Stomach (tissue), 8 donors: ENCODE measurements at regions not wholly inside any gene's neighbourhood (a gene's known extent, or its start where the extent isn't known, plus 50 kb on each side); places are given as distances from the start of the nearest gene placed in this dataset.
A peak's percentile ranks its signal among the peaks of the same experiment; 100 is the strongest.

Source experiments
- DNase-seq, 2 donors: peaks; one replicate each; pipeline versions ENCODE4 v3.0.0 to v3.0.0-alpha.2; 2013 to 2019
- H3K27ac ChIP-seq, 5 donors: fragments of 200-600 bp in 4 of 5; sonication (generic) in 4 of 5; one replicate each; pipeline ENCODE4 v1.5.1; 2013 to 2019; ENCODE audit warnings: mild to moderate bottlenecking in 1 of 5, moderate library complexity in 1 of 5
- H3K27me3 ChIP-seq, 3 donors: fragments of 200-600 bp; sonication (generic); one replicate each; pipeline ENCODE4 v1.5.1; 2017 to 2019; ENCODE audit warnings: mixed run types in 1 of 3
- H3K36me3 ChIP-seq, 4 donors: fragments of 200-600 bp; sonication (generic); 1 replicate in 3 of 4; 2 replicates in 1 of 4; pipeline ENCODE4 v1.5.1; 2016 to 2019
- H3K4me1 ChIP-seq, 4 donors: fragments of 200-600 bp; sonication (generic); one replicate each; pipeline ENCODE4 v1.5.1; 2016 to 2019
- H3K4me3 ChIP-seq, 4 donors: fragments of 200-600 bp; sonication (generic) in 3 of 4; one replicate each; pipeline ENCODE4 v1.5.1; 2016 to 2019; ENCODE audit warnings: mild to moderate bottlenecking in 1 of 4
- H3K9me3 ChIP-seq, 4 donors: fragments of 200-600 bp; sonication (generic); one replicate each; pipeline ENCODE4 v1.5.1; 2016 to 2019
- EP300 ChIP-seq: sonication (generic); formaldehyde crosslinking; IDR thresholded peaks from one replicate; pipeline ENCODE4 v1.6.1; 2017; ENCODE audit warnings: antibody characterized with exemption
- POLR2A ChIP-seq, 4 donors: fragments of 450-650 bp; IDR thresholded peaks; one replicate each; pipeline ENCODE4 v1.6.1; 2016; ENCODE audit warnings: antibody characterized with exemption in 4 of 4, control low read depth in 2 of 4, mild to moderate bottlenecking in 1 of 4, moderate library complexity in 1 of 4
- POLR2AphosphoS5 ChIP-seq, 3 donors: sonication (generic); formaldehyde crosslinking; IDR thresholded peaks; one replicate each; pipeline ENCODE4 v1.6.1; 2016; ENCODE audit warnings: antibody characterized with exemption in 3 of 3
- WGBS, 5 donors: extraction: QIAGEN DNeasy Blood & Tissue Kit in 3 of 5; methylation state at CpG; one replicate each; pipeline versions ENCODE4 v1.1.5 to v1.1.7; 2013 to 2018; 5-methylcytosine and 5-hydroxymethylcytosine counted together
- intact Hi-C: fragments of 100-400 bp; cut with DNase I; formaldehyde crosslinking; loops from one replicate; pipeline ENCODE4 v1.15.1; 2023; ENCODE audit warnings: low total_unique reads
- TF ChIP-seq, protein P1 (sequence below), 7 experiments: fragments of 450-650 bp in 4 of 7; fragments of 200-600 bp in 3 of 7; sonication (generic) in 3 of 7; IDR thresholded peaks; one replicate each; pipeline ENCODE4 v1.5.1; 2016 to 2019; ENCODE audit warnings: antibody characterized with exemption in 7 of 7, control low read depth in 2 of 7, mild to moderate bottlenecking in 1 of 7
- donor health status: healthy with polysubstance abuse.
- donor health status: Bipolar disorder and iron deficiency.
- donor health status: healthy.

DNA sequence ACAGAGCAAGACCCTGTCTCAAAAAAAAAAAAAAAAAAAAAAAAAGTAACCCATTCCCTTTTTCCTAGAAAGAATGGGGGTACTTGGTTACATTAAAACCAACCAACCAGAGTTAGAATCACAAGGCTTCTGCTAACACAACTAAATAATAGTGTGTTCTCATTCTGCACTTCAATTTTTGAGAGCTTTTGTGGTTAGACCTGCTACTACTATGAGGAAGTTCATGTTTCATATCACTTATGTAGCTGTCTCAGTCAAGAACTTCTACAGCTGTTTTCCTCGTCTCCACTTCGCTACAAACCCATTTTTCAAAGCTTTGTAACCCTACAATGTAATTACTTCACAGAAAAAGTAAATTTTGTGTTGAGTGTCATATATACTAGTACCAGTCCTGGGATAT is 58.3 kb downstream of the PDHA2 start:
- 65 to 81% (median 72%) methylated on average over 2 of the region's 2 CpGs for WGBS, 5 donors
- intact Hi-C loops: no loop called here

DNA sequence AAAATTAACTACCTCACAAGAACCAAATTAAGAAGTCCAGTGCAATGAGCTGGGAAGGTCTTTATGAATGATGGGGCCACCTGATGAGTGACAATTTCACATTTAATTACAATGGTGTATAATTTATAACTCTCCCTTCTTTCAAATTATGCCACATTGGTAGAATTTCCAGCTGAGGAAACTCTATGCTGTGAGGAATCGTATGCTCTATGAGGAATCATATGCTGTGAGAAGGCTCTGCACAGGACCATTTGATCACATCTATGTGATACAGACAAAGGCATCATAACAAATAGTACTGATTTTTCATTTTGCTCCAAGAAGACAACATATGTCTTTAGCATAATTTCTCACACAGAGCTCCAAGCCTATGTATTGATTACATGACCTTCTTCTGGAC is 69.3 kb downstream of the PDHA2 start:
- DNase-seq: no peak
- TF ChIP-seq POLR2A (IDR thresholded peaks at IDR 0.05): no peak
- TF ChIP-seq POLR2AphosphoS5 (IDR thresholded peaks at IDR 0.05): no peak
- TF ChIP-seq, protein P1, sequence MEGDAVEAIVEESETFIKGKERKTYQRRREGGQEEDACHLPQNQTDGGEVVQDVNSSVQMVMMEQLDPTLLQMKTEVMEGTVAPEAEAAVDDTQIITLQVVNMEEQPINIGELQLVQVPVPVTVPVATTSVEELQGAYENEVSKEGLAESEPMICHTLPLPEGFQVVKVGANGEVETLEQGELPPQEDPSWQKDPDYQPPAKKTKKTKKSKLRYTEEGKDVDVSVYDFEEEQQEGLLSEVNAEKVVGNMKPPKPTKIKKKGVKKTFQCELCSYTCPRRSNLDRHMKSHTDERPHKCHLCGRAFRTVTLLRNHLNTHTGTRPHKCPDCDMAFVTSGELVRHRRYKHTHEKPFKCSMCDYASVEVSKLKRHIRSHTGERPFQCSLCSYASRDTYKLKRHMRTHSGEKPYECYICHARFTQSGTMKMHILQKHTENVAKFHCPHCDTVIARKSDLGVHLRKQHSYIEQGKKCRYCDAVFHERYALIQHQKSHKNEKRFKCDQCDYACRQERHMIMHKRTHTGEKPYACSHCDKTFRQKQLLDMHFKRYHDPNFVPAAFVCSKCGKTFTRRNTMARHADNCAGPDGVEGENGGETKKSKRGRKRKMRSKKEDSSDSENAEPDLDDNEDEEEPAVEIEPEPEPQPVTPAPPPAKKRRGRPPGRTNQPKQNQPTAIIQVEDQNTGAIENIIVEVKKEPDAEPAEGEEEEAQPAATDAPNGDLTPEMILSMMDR (IDR thresholded peaks at IDR 0.05): no peak
- no peak overlapping the region for H3K4me3 ChIP-seq
- WGBS, 5 donors: 61 to 93% (median 91%) methylated on average over 1 of the region's 1 CpG
- no peaks in the 10 kb centered on the region for H3K36me3 ChIP-seq
- intact Hi-C loops: no loop called here
- H3K27me3 ChIP-seq: no peaks in the 10 kb centered on the region
- no peak overlapping the region for H3K27ac ChIP-seq
- no peaks in the 10 kb centered on the region for H3K4me1 ChIP-seq
- no peaks in the 10 kb centered on the region for H3K9me3 ChIP-seq

More for the DNA sequence above, 58.3 kb downstream of the PDHA2 start:
- DNase-seq: no peak
- Histone ChIP-seq H3K4me3 (no peak overlapping the region), H3K9me3 (no peaks in the 10 kb centered on the region), H3K27me3 (no peaks in the 10 kb centered on the region), H3K4me1 (no peaks in the 10 kb centered on the region), H3K27ac (no peak overlapping the region), H3K36me3 (no peaks in the 10 kb centered on the region)
- TF ChIP-seq POLR2A (IDR thresholded peaks at IDR 0.05): no peak
- TF ChIP-seq, protein P1 (IDR thresholded peaks at IDR 0.05): no peak
- no peak for TF ChIP-seq POLR2AphosphoS5 (IDR thresholded peaks at IDR 0.05)
- no peak for TF ChIP-seq EP300

DNA sequence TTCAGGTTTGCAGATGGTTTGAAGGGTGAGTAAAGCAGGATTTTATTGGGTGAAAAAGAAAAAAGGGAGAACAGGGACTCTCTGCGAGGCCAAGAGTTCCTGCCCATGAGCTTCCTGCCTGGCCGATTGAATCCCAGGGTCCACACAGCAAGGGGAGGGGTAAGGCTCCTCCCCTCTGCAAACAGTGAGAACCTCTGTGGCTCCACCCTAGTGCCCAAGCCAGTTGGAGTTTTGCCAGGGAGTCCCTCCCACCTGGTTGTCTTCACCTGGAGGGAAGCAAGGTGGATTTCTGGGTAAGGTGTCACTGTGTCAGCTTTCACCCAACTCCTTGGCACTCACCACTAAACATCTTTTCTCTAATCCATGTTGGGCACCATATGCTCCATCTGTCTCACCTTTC is 70.9 kb downstream of the PDHA2 start:
- no peaks in the 10 kb centered on the region for H3K27me3 ChIP-seq
- WGBS, 5 donors: 51 to 71% (median 63%) methylated on average over 2 of the region's 2 CpGs
- intact Hi-C loops: no loop called here
- H3K4me1 ChIP-seq: no peaks in the 10 kb centered on the region
- no peak overlapping the region for H3K4me3 ChIP-seq
- DNase-seq: peak in 1 of 2 donors; percentile 1
- TF ChIP-seq POLR2AphosphoS5 (IDR thresholded peaks at IDR 0.05) (no peak), POLR2A (IDR thresholded peaks at IDR 0.05) (no peak), EP300 (no peak)
- TF ChIP-seq, protein P1 (IDR thresholded peaks at IDR 0.05): no peak
- H3K36me3 ChIP-seq: no peaks in the 10 kb centered on the region
- H3K9me3 ChIP-seq: no peaks in the 10 kb centered on the region
- no peak overlapping the region for H3K27ac ChIP-seq

DNA sequence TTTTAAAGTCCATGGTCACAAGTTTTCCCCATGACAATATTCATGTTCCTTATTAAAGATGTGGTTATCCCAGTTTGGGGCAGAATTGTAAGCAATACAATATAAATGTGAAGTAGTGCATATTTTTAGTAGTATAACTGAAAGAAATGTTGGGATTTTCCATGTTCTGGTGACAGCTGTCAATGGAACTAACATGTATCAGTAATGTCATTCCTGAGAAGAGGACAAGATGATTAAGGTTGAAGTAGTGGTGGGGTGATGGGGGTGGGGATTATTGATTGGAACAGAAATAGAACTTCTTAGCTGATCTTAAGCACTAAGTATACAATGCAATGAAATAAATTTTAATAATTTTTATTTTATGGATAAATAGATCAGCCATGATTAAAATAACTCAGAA is 81.6 kb downstream of the PDHA2 start:
- Histone ChIP-seq H3K9me3 (peaks cover 0 to 14% (median 9%) of the 10 kb centered on the region in 4 donors), H3K4me1 (no peaks in the 10 kb centered on the region), H3K27me3 (no peaks in the 10 kb centered on the region), H3K4me3 (no peak overlapping the region), H3K36me3 (no peaks in the 10 kb centered on the region), H3K27ac (no peak overlapping the region)
- intact Hi-C loops: no loop called here
- TF ChIP-seq, protein P1 (IDR thresholded peaks at IDR 0.05): no peak
- no peak for TF ChIP-seq POLR2AphosphoS5 (IDR thresholded peaks at IDR 0.05)
- TF ChIP-seq EP300: no peak
- no peak for TF ChIP-seq POLR2A (IDR thresholded peaks at IDR 0.05)
- no peak for DNase-seq
